ENCODE measurements at regions not wholly inside any gene's neighbourhood (a gene's known extent, or its start where the extent isn't known, plus 50 kb on each side); places are given as distances from the start of the nearest gene placed in this dataset.
"Not testable (repeated sequence)": the region's sequence is repeated elsewhere in the genome, so short reads cannot be mapped to it uniquely, and the experiment has no call there.

GRCh38 chr7:112547916-112548315 lies 67.1 kb downstream of the LSMEM1 start:
- H3K27me3 ChIP-seq (ENCODE audit: insufficient read depth, low read depth, low read length): no peaks in the 10 kb centered on the region
- no peaks in the 10 kb centered on the region for H3K36me3 ChIP-seq (ENCODE audit: insufficient read depth, low read length)
- no peak overlapping the region for H3K9ac ChIP-seq (ENCODE audit: low read length)
- H3K4me2 ChIP-seq (ENCODE audit: low read length): no peak overlapping the region
- H3K9me2 ChIP-seq (ENCODE audit: insufficient read depth, low read length): no peaks in the 10 kb centered on the region
- no peaks in the 10 kb centered on the region for H3F3A ChIP-seq (ENCODE audit: insufficient read depth, low read length, poor library complexity, severe bottlenecking)
- TF ChIP-seq EZH2 (IDR thresholded peaks at IDR 0.05; ENCODE audit: borderline replicate concordance, insufficient read depth, low read length, poor library complexity, severe bottlenecking) (no peak), RAD21 (conservative IDR thresholded peaks at IDR 0.05) (no peak), EP300 (conservative IDR thresholded peaks at IDR 0.05; ENCODE audit: poor library complexity, severe bottlenecking) (no peak), TAF1 (IDR thresholded peaks at IDR 0.05; ENCODE audit: low read depth) (no peak), SMC3 (conservative IDR thresholded peaks at IDR 0.05; ENCODE audit: poor library complexity) (no peak), POLR2AphosphoS5 (IDR thresholded peaks at IDR 0.05) (no peak), MXI1 (conservative IDR thresholded peaks at IDR 0.05; ENCODE audit: poor library complexity, severe bottlenecking) (no peak)
- TF ChIP-seq, protein P1, sequence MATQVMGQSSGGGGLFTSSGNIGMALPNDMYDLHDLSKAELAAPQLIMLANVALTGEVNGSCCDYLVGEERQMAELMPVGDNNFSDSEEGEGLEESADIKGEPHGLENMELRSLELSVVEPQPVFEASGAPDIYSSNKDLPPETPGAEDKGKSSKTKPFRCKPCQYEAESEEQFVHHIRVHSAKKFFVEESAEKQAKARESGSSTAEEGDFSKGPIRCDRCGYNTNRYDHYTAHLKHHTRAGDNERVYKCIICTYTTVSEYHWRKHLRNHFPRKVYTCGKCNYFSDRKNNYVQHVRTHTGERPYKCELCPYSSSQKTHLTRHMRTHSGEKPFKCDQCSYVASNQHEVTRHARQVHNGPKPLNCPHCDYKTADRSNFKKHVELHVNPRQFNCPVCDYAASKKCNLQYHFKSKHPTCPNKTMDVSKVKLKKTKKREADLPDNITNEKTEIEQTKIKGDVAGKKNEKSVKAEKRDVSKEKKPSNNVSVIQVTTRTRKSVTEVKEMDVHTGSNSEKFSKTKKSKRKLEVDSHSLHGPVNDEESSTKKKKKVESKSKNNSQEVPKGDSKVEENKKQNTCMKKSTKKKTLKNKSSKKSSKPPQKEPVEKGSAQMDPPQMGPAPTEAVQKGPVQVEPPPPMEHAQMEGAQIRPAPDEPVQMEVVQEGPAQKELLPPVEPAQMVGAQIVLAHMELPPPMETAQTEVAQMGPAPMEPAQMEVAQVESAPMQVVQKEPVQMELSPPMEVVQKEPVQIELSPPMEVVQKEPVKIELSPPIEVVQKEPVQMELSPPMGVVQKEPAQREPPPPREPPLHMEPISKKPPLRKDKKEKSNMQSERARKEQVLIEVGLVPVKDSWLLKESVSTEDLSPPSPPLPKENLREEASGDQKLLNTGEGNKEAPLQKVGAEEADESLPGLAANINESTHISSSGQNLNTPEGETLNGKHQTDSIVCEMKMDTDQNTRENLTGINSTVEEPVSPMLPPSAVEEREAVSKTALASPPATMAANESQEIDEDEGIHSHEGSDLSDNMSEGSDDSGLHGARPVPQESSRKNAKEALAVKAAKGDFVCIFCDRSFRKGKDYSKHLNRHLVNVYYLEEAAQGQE (IDR thresholded peaks at IDR 0.05; ENCODE audit: borderline replicate concordance): no peak
- TF ChIP-seq, protein P2, sequence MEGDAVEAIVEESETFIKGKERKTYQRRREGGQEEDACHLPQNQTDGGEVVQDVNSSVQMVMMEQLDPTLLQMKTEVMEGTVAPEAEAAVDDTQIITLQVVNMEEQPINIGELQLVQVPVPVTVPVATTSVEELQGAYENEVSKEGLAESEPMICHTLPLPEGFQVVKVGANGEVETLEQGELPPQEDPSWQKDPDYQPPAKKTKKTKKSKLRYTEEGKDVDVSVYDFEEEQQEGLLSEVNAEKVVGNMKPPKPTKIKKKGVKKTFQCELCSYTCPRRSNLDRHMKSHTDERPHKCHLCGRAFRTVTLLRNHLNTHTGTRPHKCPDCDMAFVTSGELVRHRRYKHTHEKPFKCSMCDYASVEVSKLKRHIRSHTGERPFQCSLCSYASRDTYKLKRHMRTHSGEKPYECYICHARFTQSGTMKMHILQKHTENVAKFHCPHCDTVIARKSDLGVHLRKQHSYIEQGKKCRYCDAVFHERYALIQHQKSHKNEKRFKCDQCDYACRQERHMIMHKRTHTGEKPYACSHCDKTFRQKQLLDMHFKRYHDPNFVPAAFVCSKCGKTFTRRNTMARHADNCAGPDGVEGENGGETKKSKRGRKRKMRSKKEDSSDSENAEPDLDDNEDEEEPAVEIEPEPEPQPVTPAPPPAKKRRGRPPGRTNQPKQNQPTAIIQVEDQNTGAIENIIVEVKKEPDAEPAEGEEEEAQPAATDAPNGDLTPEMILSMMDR (IDR thresholded peaks at IDR 0.05; ENCODE audit: poor library complexity, severe bottlenecking): no peak
- H2AFZ ChIP-seq (ENCODE audit: low read depth, low read length): no peak overlapping the region
- H4K20me1 ChIP-seq (ENCODE audit: insufficient read depth): no peaks in the 10 kb centered on the region
- no peak overlapping the region for H3K27ac ChIP-seq (ENCODE audit: low read length)
- no peaks in the 10 kb centered on the region for H3K9me3 ChIP-seq (ENCODE audit: low read length)
- H3K79me2 ChIP-seq (replicated peaks; ENCODE audit: insufficient read depth, low read length): no peaks in the 10 kb centered on the region
- no peak overlapping the region for H3K4me3 ChIP-seq (ENCODE audit: low read length)

GRCh38 chr7:112550468-112551060 lies 69.8 kb downstream of the LSMEM1 start:
- H3K36me3 ChIP-seq (ENCODE audit: insufficient read depth, low read length): no peaks in the 10 kb centered on the region
- no peak overlapping the region for H3K4me3 ChIP-seq (ENCODE audit: low read length)
- H4K20me1 ChIP-seq (ENCODE audit: insufficient read depth): no peaks in the 10 kb centered on the region
- H3K79me2 ChIP-seq (replicated peaks; ENCODE audit: insufficient read depth, low read length): no peaks in the 10 kb centered on the region
- no peaks in the 10 kb centered on the region for H3K27me3 ChIP-seq (ENCODE audit: insufficient read depth, low read depth, low read length)
- no peak overlapping the region for H2AFZ ChIP-seq (ENCODE audit: low read depth, low read length)
- no peaks in the 10 kb centered on the region for H3K9me3 ChIP-seq (ENCODE audit: low read length)
- no peak overlapping the region for H3K27ac ChIP-seq (ENCODE audit: low read length)
- H3K4me2 ChIP-seq (ENCODE audit: low read length): no peak overlapping the region
- TF ChIP-seq RAD21 (conservative IDR thresholded peaks at IDR 0.05) (peak; percentile 66), SMC3 (conservative IDR thresholded peaks at IDR 0.05; ENCODE audit: poor library complexity) (peak; percentile 51), MXI1 (conservative IDR thresholded peaks at IDR 0.05; ENCODE audit: poor library complexity, severe bottlenecking) (no peak), TAF1 (IDR thresholded peaks at IDR 0.05; ENCODE audit: low read depth) (no peak)
- TF ChIP-seq, protein P2 (IDR thresholded peaks at IDR 0.05; ENCODE audit: poor library complexity, severe bottlenecking): peak; percentile 58
- no peak overlapping the region for H3K9ac ChIP-seq (ENCODE audit: low read length)
- no peaks in the 10 kb centered on the region for H3K9me2 ChIP-seq (ENCODE audit: insufficient read depth, low read length)
- no peaks in the 10 kb centered on the region for H3F3A ChIP-seq (ENCODE audit: insufficient read depth, low read length, poor library complexity, severe bottlenecking)

DNA sequence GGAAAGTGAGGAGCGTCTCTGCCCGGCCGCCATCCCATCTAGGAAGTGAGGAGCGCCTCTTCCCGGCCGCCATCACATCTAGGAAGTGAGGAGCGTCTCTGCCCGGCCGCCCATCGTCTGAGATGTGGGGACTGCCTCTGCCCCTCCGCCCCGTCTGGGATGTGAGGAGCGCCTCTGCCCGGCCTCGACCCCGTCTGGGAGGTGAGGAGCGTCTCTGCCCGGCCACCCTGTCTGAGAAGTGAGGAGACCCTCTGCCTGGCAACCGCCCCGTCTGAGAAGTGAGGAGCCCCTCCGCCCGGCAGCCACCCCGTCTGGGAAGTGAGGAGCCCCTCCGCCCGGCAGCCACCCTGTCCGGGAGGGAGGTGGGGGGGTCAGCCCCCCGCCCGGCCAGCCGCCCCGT lies 70.7 kb downstream of the LSMEM1 start:
- H3K27ac ChIP-seq (ENCODE audit: low read length); H3K9me2 ChIP-seq (ENCODE audit: insufficient read depth, low read length); H3K79me2 ChIP-seq (replicated peaks; ENCODE audit: insufficient read depth, low read length); H3K27me3 ChIP-seq (ENCODE audit: insufficient read depth, low read depth, low read length); H3K4me3 ChIP-seq (ENCODE audit: low read length); H4K20me1 ChIP-seq (ENCODE audit: insufficient read depth); H2AFZ ChIP-seq (ENCODE audit: low read depth, low read length); H3K36me3 ChIP-seq (ENCODE audit: insufficient read depth, low read length); H3K9me3 ChIP-seq (ENCODE audit: low read length); H3F3A ChIP-seq (ENCODE audit: insufficient read depth, low read length, poor library complexity, severe bottlenecking); H3K4me2 ChIP-seq (ENCODE audit: low read length); H3K9ac ChIP-seq (ENCODE audit: low read length): not testable (repeated sequence)
